Muscle of leg (tissue), 3 donors: ENCODE measurements at regions not wholly inside any gene's neighbourhood (a gene's known extent, or its start where the extent isn't known, plus 50 kb on each side); places are given as distances from the start of the nearest gene placed in this dataset.

Source experiments
- DNase-seq: peaks from one replicate; pipeline ENCODE4 v3.0.0; 2013
- H3K27ac ChIP-seq: one replicate; pipeline ENCODE4 v1.5.1; 2013; ENCODE audit warnings: mild to moderate bottlenecking, low read length, control low read depth
- H3K27me3 ChIP-seq: one replicate; pipeline ENCODE4 v1.6.1; 2013; ENCODE audit warnings: low read length; ENCODE audit not compliant: control insufficient read depth, insufficient read depth
- H3K36me3 ChIP-seq: one replicate; pipeline ENCODE4 v1.6.1; 2013; ENCODE audit warnings: low read length; ENCODE audit not compliant: control insufficient read depth, insufficient read depth
- H3K4me1 ChIP-seq: one replicate; pipeline ENCODE4 v1.6.1; 2013; ENCODE audit warnings: low read length; ENCODE audit not compliant: control insufficient read depth, insufficient read depth
- H3K4me3 ChIP-seq: one replicate; pipeline ENCODE4 v1.5.1; 2013; ENCODE audit warnings: low read length, control low read depth
- H3K9me3 ChIP-seq: replicated peaks from 2 replicates; pipeline ENCODE4 v1.6.1; 2013; ENCODE audit warnings: low read depth, low read length; ENCODE audit not compliant: control insufficient read depth
- WGBS: methylation state at CpG from one replicate; pipeline ENCODE4 v1.1.5; 2013; ENCODE audit warnings: missing lambda C conversion rate; ENCODE audit not compliant: insufficient coverage; 5-methylcytosine and 5-hydroxymethylcytosine counted together

DNA sequence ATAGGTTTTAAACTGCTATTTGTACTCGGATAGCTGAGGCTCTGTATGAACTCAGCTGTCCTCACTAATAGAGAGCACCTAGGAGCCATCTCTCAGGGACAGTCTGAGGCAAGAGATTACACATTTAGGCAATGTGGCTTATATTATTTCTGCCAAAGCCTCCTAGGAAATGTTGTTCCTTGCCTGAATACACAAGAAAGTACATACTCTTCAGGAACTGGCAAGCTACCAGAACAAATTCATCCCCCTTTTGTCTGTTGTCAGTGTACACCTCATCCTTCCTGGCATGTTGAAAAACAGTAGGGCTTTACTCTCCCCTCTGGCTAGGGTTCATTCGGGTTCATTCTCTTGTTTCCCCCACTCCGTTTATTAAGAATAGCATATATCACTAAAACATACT lies 615.9 kb upstream of the FAT3 start:
- no CpG with 5 or more reads among the region's 3 CpGs for WGBS
- H3K27ac ChIP-seq, result no peak overlapping the region
- H3K4me3 ChIP-seq, result no peak overlapping the region
- H3K36me3 ChIP-seq, result no peaks in the 10 kb centered on the region
- H3K9me3 ChIP-seq, result no peaks in the 10 kb centered on the region
- H3K4me1 ChIP-seq, result no peaks in the 10 kb centered on the region
- no peaks in the 10 kb centered on the region for H3K27me3 ChIP-seq
- DNase-seq, result peak; percentile 9

DNA sequence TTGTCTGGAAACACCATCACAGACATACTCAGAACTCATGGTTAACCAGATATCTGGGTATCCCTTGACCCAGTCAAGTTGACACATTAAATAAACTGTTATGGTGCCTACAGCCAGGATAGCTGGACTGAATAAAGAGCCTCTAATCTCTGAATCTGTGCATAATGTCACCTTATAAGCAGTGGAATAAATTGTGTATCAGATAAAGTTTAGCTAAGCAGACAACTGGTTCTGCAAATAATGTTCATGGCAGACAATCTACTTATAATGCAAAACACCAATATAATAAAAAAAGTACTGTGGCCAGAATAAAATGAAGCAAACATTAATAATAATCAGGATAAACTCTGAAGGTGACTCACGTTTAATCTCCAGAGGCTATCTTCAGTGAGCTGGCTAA lies 628.5 kb upstream of the FAT3 start:
- H3K36me3 ChIP-seq, result no peaks in the 10 kb centered on the region
- no peaks in the 10 kb centered on the region for H3K4me1 ChIP-seq
- peaks cover 6% of the 10 kb centered on the region for H3K9me3 ChIP-seq
- H3K27ac ChIP-seq, result no peak overlapping the region
- H3K27me3 ChIP-seq, result no peaks in the 10 kb centered on the region
- no peak for DNase-seq
- no CpG with 5 or more reads among the region's 1 CpG for WGBS
- H3K4me3 ChIP-seq, result no peak overlapping the region

DNA sequence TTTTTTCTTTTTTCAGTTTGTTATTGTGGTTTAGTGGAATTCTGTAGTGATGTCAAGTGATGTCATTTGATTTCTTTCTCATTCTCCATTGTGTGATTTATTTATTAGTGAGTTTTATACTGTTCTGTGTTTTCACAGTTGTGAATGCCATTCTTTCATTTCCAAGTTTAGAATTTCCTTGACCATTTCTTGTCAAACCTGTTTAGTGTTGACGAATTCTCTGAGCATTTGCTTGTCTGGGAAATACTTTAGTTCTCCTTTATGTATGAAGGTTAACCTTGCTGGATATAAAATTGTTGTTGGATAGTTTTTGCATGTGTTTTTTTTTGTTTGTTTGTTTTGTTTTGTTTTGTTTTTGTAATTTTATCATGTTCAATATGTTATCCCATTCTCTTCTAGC lies 633.6 kb upstream of the FAT3 start:
- Histone ChIP-seq H3K27ac (no peak overlapping the region), H3K9me3 (peaks cover 6% of the 10 kb centered on the region), H3K4me1 (no peaks in the 10 kb centered on the region), H3K4me3 (no peak overlapping the region), H3K27me3 (no peaks in the 10 kb centered on the region), H3K36me3 (no peaks in the 10 kb centered on the region)
- no peak for DNase-seq
- WGBS, result no CpG with 5 or more reads among the region's 1 CpG

DNA sequence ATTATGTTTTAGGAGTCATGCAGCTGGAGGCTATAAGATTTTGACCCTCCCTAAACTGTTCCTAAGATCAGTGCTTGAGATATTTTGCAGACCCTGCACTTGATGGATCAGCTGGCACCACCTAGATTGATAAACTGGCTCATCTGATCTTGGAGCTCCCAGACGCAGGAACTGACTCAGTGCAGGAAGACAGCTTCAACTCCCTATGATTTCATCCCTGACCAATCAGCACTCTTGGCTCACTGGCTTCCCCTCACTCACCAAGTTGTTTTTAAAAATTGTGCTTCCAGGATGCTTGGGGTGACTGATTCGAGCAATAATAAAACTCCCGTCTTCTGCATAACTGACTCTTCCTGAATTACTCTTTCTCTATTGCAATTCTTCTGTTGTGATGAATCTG lies 637.5 kb upstream of the FAT3 start:
- H3K36me3 ChIP-seq, result no peaks in the 10 kb centered on the region
- no peak for DNase-seq
- no peak overlapping the region for H3K4me3 ChIP-seq
- H3K4me1 ChIP-seq, result no peaks in the 10 kb centered on the region
- peaks cover under 1% of the 10 kb centered on the region for H3K9me3 ChIP-seq
- WGBS, result 73% methylated on average over 3 of the region's 3 CpGs
- no peaks in the 10 kb centered on the region for H3K27me3 ChIP-seq
- no peak overlapping the region for H3K27ac ChIP-seq

DNA sequence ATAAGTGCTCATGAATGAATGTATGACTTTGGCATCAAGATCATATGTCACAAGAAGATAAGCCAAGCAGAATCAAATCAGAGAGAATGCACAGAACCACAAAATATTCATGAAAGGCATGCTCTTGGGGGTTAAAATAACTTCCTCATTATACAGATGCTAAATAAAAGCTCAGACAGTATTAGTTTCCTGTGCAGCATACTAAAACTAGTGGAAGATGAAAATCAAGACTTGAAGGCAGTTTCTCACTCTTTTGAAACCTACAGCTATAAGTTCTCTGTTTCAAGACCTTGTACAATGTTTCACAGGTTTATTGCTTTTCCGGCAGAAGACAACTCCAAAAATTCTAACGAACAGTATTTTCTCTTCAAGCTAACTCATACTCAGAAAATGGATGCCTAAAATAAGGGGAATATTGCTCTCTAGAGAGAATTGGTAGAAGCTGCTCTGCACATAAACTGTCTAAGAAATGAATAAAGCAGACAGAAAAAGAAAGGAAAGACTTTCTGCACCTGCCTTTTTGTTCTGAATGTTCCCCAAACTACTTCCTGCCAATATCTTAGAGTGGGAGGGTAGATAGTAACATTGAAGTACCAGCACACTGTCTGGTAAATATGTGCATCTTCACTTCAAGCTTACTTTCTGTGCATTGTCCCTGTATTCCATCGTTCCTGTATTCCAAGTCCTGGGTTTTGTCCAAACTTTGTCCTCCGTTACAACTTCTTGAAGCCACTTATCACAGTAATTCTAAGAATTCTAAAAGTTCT lies 639.4 kb upstream of the FAT3 start:
- no peaks in the 10 kb centered on the region for H3K9me3 ChIP-seq
- H3K27ac ChIP-seq, result no peak overlapping the region
- WGBS, result 33% methylated on average over 2 of the region's 4 CpGs
- no peaks in the 10 kb centered on the region for H3K27me3 ChIP-seq
- peak; percentile 28 for DNase-seq
- no peaks in the 10 kb centered on the region for H3K36me3 ChIP-seq
- no peaks in the 10 kb centered on the region for H3K4me1 ChIP-seq
- H3K4me3 ChIP-seq, result no peak overlapping the region

DNA sequence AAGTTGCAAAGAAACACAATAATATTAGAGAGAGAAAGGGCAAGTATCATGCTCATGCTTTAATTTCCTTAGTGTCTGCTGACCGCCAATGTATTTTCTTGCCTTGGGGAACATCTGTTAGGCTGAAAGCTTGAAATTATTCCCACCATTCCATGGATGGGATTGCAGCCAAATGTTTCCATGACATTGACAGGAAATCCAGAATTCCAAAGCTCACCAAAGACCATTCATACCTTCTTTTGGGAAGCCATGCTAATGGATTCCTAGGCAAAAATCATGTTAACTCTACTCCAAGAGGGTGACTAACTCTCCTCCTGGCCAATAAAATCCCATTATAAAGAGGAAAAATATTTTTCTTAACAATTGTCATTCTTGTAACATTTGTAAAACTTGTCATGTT lies 661.4 kb upstream of the FAT3 start:
- no peaks in the 10 kb centered on the region for H3K27me3 ChIP-seq
- no peaks in the 10 kb centered on the region for H3K4me1 ChIP-seq
- H3K36me3 ChIP-seq, result no peaks in the 10 kb centered on the region
- no peaks in the 10 kb centered on the region for H3K9me3 ChIP-seq
- 67% methylated on average over 1 of the region's 1 CpG for WGBS
- DNase-seq, result peak; percentile 1
- no peak overlapping the region for H3K4me3 ChIP-seq
- H3K27ac ChIP-seq, result no peak overlapping the region

DNA sequence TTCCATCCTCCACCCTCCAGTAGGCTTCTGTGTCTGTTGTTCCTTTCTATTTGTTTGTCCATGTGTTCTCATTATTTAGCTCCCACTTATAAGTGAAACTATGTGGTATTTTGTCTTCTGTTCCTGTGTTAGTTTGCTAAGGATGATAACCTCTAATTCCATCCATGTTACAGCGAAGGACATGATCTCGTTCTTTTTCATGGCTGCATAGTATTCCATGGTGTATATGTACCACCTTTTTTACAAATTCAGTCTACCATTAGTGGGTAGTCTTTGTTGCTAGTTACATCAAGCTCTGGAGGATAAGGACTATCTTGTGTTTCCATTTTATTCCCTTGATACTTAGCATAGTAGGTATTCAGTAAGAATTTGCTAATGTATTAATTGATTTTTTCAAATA lies 664.2 kb upstream of the FAT3 start:
- WGBS, result no CpG with 5 or more reads among the region's 2 CpGs
- DNase-seq, result no peak

DNA sequence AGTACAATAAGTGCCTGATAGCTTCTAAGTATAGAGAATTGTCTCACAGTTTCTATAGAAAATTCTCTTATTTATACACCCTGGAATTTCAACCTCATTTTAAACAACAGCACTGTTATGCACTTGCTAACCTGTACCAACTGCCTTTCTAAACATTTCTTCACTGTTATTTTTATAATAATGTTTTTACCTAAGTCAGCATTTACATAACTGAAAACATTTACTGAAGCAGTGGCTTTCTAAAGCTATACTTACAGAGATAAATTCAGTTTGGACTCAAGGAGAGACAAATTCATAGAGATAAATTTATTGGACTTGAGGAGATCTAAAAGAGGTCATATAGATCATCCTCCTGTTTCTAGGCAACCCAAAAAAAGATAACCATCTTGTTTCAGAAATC lies 686.6 kb upstream of the FAT3 start:
- Histone ChIP-seq H3K4me1 (no peaks in the 10 kb centered on the region), H3K9me3 (peaks cover 6% of the 10 kb centered on the region), H3K4me3 (no peak overlapping the region), H3K36me3 (no peaks in the 10 kb centered on the region), H3K27ac (no peak overlapping the region), H3K27me3 (no peaks in the 10 kb centered on the region)
- no peak for DNase-seq

More for the DNA sequence above, 664.2 kb upstream of the FAT3 start:
- no peaks in the 10 kb centered on the region for H3K9me3 ChIP-seq
- H3K27ac ChIP-seq, result no peak overlapping the region
- no peaks in the 10 kb centered on the region for H3K36me3 ChIP-seq
- no peaks in the 10 kb centered on the region for H3K27me3 ChIP-seq
- no peak overlapping the region for H3K4me3 ChIP-seq
- H3K4me1 ChIP-seq, result no peaks in the 10 kb centered on the region

DNA sequence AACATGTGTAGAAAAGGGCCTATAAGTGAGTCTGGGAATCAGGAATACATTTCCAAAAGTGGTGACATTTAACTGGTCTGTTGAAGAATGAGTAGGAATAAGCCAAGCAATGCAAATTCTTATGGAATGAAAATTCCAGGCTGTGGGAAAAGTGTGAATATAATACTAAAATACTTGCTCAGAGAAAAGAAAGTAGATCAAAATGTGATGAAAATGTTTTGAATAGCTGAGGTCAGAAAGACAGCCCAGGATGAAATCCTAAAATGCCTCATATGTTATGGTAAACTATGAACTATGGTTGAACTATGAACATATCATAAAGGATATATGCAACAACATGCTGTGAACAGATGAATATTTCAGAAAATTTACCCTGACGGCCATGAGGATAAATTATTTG lies 688.3 kb upstream of the FAT3 start:
- Histone ChIP-seq H3K4me1 (no peaks in the 10 kb centered on the region), H3K9me3 (peaks cover 6% of the 10 kb centered on the region), H3K36me3 (no peaks in the 10 kb centered on the region), H3K4me3 (no peak overlapping the region), H3K27me3 (no peaks in the 10 kb centered on the region), H3K27ac (no peak overlapping the region)
- WGBS, result no CpG with 5 or more reads among the region's 1 CpG
- DNase-seq, result no peak

DNA sequence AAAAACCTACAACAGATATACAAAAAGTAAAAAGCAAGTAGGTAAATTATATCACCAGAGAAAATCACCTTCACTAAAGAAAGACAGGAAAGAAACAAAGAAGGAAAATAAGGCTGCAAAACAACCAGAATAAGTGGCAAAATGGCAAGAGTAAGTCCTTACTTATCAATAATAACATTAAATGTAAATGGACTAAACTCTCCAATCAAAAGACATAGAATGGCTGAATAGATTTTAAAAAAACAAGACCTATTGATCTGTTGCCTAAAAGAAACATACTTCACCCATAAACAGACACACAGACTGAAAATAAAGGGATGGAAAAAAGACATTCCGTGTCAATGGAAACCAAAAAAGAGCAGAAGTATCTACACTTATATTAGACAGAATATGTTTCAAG lies 695.7 kb upstream of the FAT3 start:
- Histone ChIP-seq H3K27ac (no peak overlapping the region), H3K27me3 (no peaks in the 10 kb centered on the region), H3K36me3 (no peaks in the 10 kb centered on the region), H3K4me3 (no peak overlapping the region), H3K4me1 (no peaks in the 10 kb centered on the region), H3K9me3 (peaks cover 2% of the 10 kb centered on the region)
- WGBS, result no CpG with 5 or more reads among the region's 1 CpG
- no peak for DNase-seq
